Ishikawa (cell line): ENCODE measurements at regions not wholly inside any gene's neighbourhood (a gene's known extent, or its start where the extent isn't known, plus 50 kb on each side); places are given as distances from the start of the nearest gene placed in this dataset.

Source experiments
- EP300 ChIP-seq: IDR thresholded peaks from 2 replicates; pipeline ENCODE4 v1.6.1; 2012; ENCODE audit warnings: borderline replicate concordance
- TF ChIP-seq, protein P1 (sequence below): IDR thresholded peaks from 2 replicates; pipeline ENCODE4 v1.6.1; 2012

DNA sequence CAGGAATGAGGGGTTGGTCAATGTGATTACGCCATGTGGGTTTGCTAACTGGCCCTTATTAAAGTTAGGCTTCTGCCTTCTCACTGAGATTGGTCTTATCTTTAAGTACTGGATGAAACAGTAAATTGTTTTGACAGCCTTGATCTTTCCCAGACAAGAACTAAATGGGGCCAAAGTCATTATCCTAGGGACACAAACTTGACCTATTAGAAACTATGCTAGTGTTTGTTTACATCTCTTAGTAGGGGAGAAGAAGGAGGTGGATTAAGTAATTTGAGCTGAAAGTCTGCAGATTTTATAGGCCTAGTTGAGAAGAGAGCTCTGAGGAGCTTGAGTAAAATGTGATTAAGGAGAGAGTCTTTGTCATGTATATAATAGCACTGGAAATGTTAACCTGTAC lies 386.9 kb downstream of the HTR7 start:
- TF ChIP-seq EP300: no peak
- TF ChIP-seq, protein P1, sequence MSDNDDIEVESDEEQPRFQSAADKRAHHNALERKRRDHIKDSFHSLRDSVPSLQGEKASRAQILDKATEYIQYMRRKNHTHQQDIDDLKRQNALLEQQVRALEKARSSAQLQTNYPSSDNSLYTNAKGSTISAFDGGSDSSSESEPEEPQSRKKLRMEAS: no peak
